ENCODE measurements at regions not wholly inside any gene's neighbourhood (a gene's known extent, or its start where the extent isn't known, plus 50 kb on each side); places are given as distances from the start of the nearest gene placed in this dataset.
"Not testable (repeated sequence)": the region's sequence is repeated elsewhere in the genome, so short reads cannot be mapped to it uniquely, and the experiment has no call there.

- DNase-seq (ENCODE audit: low read depth in 2 of 2) = not testable (repeated sequence)
Observed at GRCh38 chr1:70751676-70752287, 295.8 kb downstream of the PTGER3 start.

GRCh38 chr1:70754701-70755100 lies 292.9 kb downstream of the PTGER3 start:
- no peak for DNase-seq (ENCODE audit: low read depth in 2 of 2)

- no peak for DNase-seq (ENCODE audit: low read depth in 2 of 2)
Observed at GRCh38 chr1:70760154-70760553, 287.5 kb downstream of the PTGER3 start.

- DNase-seq (ENCODE audit: low read depth in 2 of 2) = no peak
Observed at GRCh38 chr1:70762386-70762785, 285.2 kb downstream of the PTGER3 start.

- DNase-seq (ENCODE audit: low read depth in 2 of 2) = no peak
Observed at GRCh38 chr1:70764747-70765146, 282.9 kb downstream of the PTGER3 start.

GRCh38 chr1:70767377-70767776 lies 280.2 kb downstream of the PTGER3 start:
- no peak for DNase-seq (ENCODE audit: low read depth in 2 of 2)

GRCh38 chr1:70768216-70768615 lies 279.4 kb downstream of the PTGER3 start:
- no peak for DNase-seq (ENCODE audit: low read depth in 2 of 2)

- DNase-seq (ENCODE audit: low read depth in 2 of 2) = no peak
Observed at GRCh38 chr1:70778056-70778762, 269.4 kb downstream of the PTGER3 start.

- no peak for DNase-seq (ENCODE audit: low read depth in 2 of 2)
Observed at GRCh38 chr1:70778934-70779333, 268.7 kb downstream of the PTGER3 start.

GRCh38 chr1:70779571-70779970 lies 268.0 kb downstream of the PTGER3 start:
- no peak for DNase-seq (ENCODE audit: low read depth in 2 of 2)

- DNase-seq (ENCODE audit: low read depth in 2 of 2) = no peak
Observed at GRCh38 chr1:70785287-70785686, 262.3 kb downstream of the PTGER3 start.

- no peak for DNase-seq (ENCODE audit: low read depth in 2 of 2)
Observed at GRCh38 chr1:70790232-70790923, 257.2 kb downstream of the PTGER3 start.

- not testable (repeated sequence) for DNase-seq (ENCODE audit: low read depth in 2 of 2)
Observed at GRCh38 chr1:70795064-70795463, 252.6 kb downstream of the PTGER3 start.

- DNase-seq (ENCODE audit: low read depth in 2 of 2) = not testable (repeated sequence)
Observed at GRCh38 chr1:70796298-70796697, 251.3 kb downstream of the PTGER3 start.

- DNase-seq (ENCODE audit: low read depth in 2 of 2) = not testable (repeated sequence)
Observed at GRCh38 chr1:70802625-70803024, 245.0 kb downstream of the PTGER3 start.

GRCh38 chr1:70805641-70806040 lies 242.0 kb downstream of the PTGER3 start:
- DNase-seq (ENCODE audit: low read depth in 2 of 2) = no peak

- DNase-seq (ENCODE audit: low read depth in 2 of 2) = no peak
Observed at GRCh38 chr1:70807088-70807664, 240.4 kb downstream of the PTGER3 start.

- no peak for DNase-seq (ENCODE audit: low read depth in 2 of 2)
Observed at GRCh38 chr1:70809069-70809468, 238.5 kb downstream of the PTGER3 start.

GRCh38 chr1:70811815-70812214 lies 235.8 kb downstream of the PTGER3 start:
- DNase-seq (ENCODE audit: low read depth in 2 of 2) = no peak

GRCh38 chr1:70812442-70813109 lies 235.0 kb downstream of the PTGER3 start:
- no peak for DNase-seq (ENCODE audit: low read depth in 2 of 2)

- DNase-seq (ENCODE audit: low read depth in 2 of 2) = no peak
Observed at GRCh38 chr1:70818401-70818800, 229.2 kb downstream of the PTGER3 start.

GRCh38 chr1:70819231-70819630 lies 228.4 kb downstream of the PTGER3 start:
- DNase-seq (ENCODE audit: low read depth in 2 of 2) = no peak

Measured in stimulated activated CD4-positive, alpha-beta T cell treated with anti-CD3 and anti-CD28 coated beads, Interleukin-1b, Interleukin-23, amount 100 ng/mL, for 1 hour (primary cell).